ENCODE measurements at regions not wholly inside any gene's neighbourhood (a gene's known extent, or its start where the extent isn't known, plus 50 kb on each side); places are given as distances from the start of the nearest gene placed in this dataset.

- DNase-seq: no peak
- TF ChIP-seq GATA1 (IDR thresholded peaks at IDR 0.05; ENCODE audit: low read depth, low read length) (no peak), POLR2A (IDR thresholded peaks at IDR 0.05; ENCODE audit: low read length) (no peak)
Measured at GRCh38 chr4:111718763-111719559, 426.3 kb upstream of the FAM241A start.

- TF ChIP-seq POLR2A (IDR thresholded peaks at IDR 0.05; ENCODE audit: low read length) (no peak), GATA1 (IDR thresholded peaks at IDR 0.05; ENCODE audit: low read depth, low read length) (no peak)
Measured at GRCh38 chr4:111720866-111721265, 424.4 kb upstream of the FAM241A start.

GRCh38 chr4:111722213-111722720 is 423.0 kb upstream of the FAM241A start:
- no peak for TF ChIP-seq POLR2A (IDR thresholded peaks at IDR 0.05; ENCODE audit: low read length)
- no peak for TF ChIP-seq GATA1 (IDR thresholded peaks at IDR 0.05; ENCODE audit: low read depth, low read length)
- DNase-seq: no peak

More at GRCh38 chr4:111720866-111721265, 424.4 kb upstream of the FAM241A start:
- DNase-seq: no peak

GRCh38 chr4:111736516-111736915 is 408.7 kb upstream of the FAM241A start:
- no peak for TF ChIP-seq POLR2A (IDR thresholded peaks at IDR 0.05; ENCODE audit: low read length)
- TF ChIP-seq GATA1 (IDR thresholded peaks at IDR 0.05; ENCODE audit: low read depth, low read length): no peak
- DNase-seq: no peak

- TF ChIP-seq POLR2A (IDR thresholded peaks at IDR 0.05; ENCODE audit: low read length) (no peak), GATA1 (IDR thresholded peaks at IDR 0.05; ENCODE audit: low read depth, low read length) (no peak)
- DNase-seq: no peak
Measured at GRCh38 chr4:111744847-111745246, 400.4 kb upstream of the FAM241A start.

GRCh38 chr4:111748157-111748556 is 397.1 kb upstream of the FAM241A start:
- TF ChIP-seq POLR2A (IDR thresholded peaks at IDR 0.05; ENCODE audit: low read length): no peak
- no peak for TF ChIP-seq GATA1 (IDR thresholded peaks at IDR 0.05; ENCODE audit: low read depth, low read length)
- no peak for DNase-seq

- TF ChIP-seq POLR2A (IDR thresholded peaks at IDR 0.05; ENCODE audit: low read length) (no peak), GATA1 (IDR thresholded peaks at IDR 0.05; ENCODE audit: low read depth, low read length) (no peak)
- DNase-seq: no peak
Measured at GRCh38 chr4:111754003-111754402, 391.3 kb upstream of the FAM241A start.

- TF ChIP-seq GATA1 (IDR thresholded peaks at IDR 0.05; ENCODE audit: low read depth, low read length): no peak
- no peak for TF ChIP-seq POLR2A (IDR thresholded peaks at IDR 0.05; ENCODE audit: low read length)
- no peak for DNase-seq
Measured at GRCh38 chr4:111755571-111755970, 389.7 kb upstream of the FAM241A start.

- TF ChIP-seq POLR2A (IDR thresholded peaks at IDR 0.05; ENCODE audit: low read length): no peak
- TF ChIP-seq GATA1 (IDR thresholded peaks at IDR 0.05; ENCODE audit: low read depth, low read length): no peak
- no peak for DNase-seq
Measured at GRCh38 chr4:111761531-111761930, 383.7 kb upstream of the FAM241A start.

- no peak for TF ChIP-seq POLR2A (IDR thresholded peaks at IDR 0.05; ENCODE audit: low read length)
- TF ChIP-seq GATA1 (IDR thresholded peaks at IDR 0.05; ENCODE audit: low read depth, low read length): no peak
- no peak for DNase-seq
Measured at GRCh38 chr4:111770514-111770913, 374.7 kb upstream of the FAM241A start.

GRCh38 chr4:111773858-111774257 is 371.4 kb upstream of the FAM241A start:
- TF ChIP-seq GATA1 (IDR thresholded peaks at IDR 0.05; ENCODE audit: low read depth, low read length) (no peak), POLR2A (IDR thresholded peaks at IDR 0.05; ENCODE audit: low read length) (no peak)
- no peak for DNase-seq

- no peak for DNase-seq
- no peak for TF ChIP-seq POLR2A (IDR thresholded peaks at IDR 0.05; ENCODE audit: low read length)
- no peak for TF ChIP-seq GATA1 (IDR thresholded peaks at IDR 0.05; ENCODE audit: low read depth, low read length)
Measured at GRCh38 chr4:111775556-111776297, 369.5 kb upstream of the FAM241A start.

GRCh38 chr4:111776561-111776960 is 368.7 kb upstream of the FAM241A start:
- no peak for DNase-seq
- TF ChIP-seq POLR2A (IDR thresholded peaks at IDR 0.05; ENCODE audit: low read length) (no peak), GATA1 (IDR thresholded peaks at IDR 0.05; ENCODE audit: low read depth, low read length) (no peak)

GRCh38 chr4:111778543-111778942 is 366.7 kb upstream of the FAM241A start:
- TF ChIP-seq POLR2A (IDR thresholded peaks at IDR 0.05; ENCODE audit: low read length) (no peak), GATA1 (IDR thresholded peaks at IDR 0.05; ENCODE audit: low read depth, low read length) (no peak)

More at GRCh38 chr4:111778543-111778942, 366.7 kb upstream of the FAM241A start:
- DNase-seq: no peak
